Naive B cell (primary cell): ENCODE measurements at regions not wholly inside any gene's neighbourhood (a gene's known extent, or its start where the extent isn't known, plus 50 kb on each side); places are given as distances from the start of the nearest gene placed in this dataset.
"Not testable (repeated sequence)": the region's sequence is repeated elsewhere in the genome, so short reads cannot be mapped to it uniquely, and the experiment has no call there.

Experiments used
- ATAC-seq, 2 donors: fragments of 150-1000 bp; cut with Tn5 transposase; 2 replicates each; pipeline ENCODE4 v1.10.0; 2021; ENCODE audit warnings: low read depth in 2 of 2, mild to moderate bottlenecking in 2 of 2, moderate library complexity in 2 of 2
- DNase-seq: peaks from one replicate; pipeline ENCODE4 v3.0.0; 2022
- H3K27ac Mint-ChIP-seq, 6 donors: one replicate each; pipeline ENCODE4 v1.8.0; 2020 to 2022; ENCODE audit warnings: mild to moderate bottlenecking in 6 of 6, mixed read lengths in 6 of 6, moderate library complexity in 5 of 6, inconsistent platforms in 2 of 6
- H3K27me3 Mint-ChIP-seq, 3 donors: one replicate each; pipeline ENCODE4 v1.8.0; 2021 to 2022; ENCODE audit warnings: mixed read lengths in 3 of 3, mild to moderate bottlenecking in 1 of 3
- H3K36me3 Mint-ChIP-seq, 2 donors: one replicate each; pipeline ENCODE4 v1.8.0; 2020 to 2022; ENCODE audit warnings: mixed read lengths in 2 of 2, inconsistent platforms in 1 of 2, mild to moderate bottlenecking in 1 of 2
- H3K4me1 Mint-ChIP-seq, 3 donors: one replicate each; pipeline ENCODE4 v1.8.0; 2020 to 2022; ENCODE audit warnings: mixed read lengths in 3 of 3, inconsistent platforms in 1 of 3, mild to moderate bottlenecking in 1 of 3, moderate library complexity in 1 of 3
- H3K4me3 Mint-ChIP-seq, 8 donors: one replicate each; pipeline ENCODE4 v1.8.0; 2020 to 2022; ENCODE audit warnings: mild to moderate bottlenecking in 8 of 8, mixed read lengths in 8 of 8, moderate library complexity in 8 of 8, inconsistent platforms in 2 of 8
- H3K9me3 Mint-ChIP-seq, 7 donors: one replicate each; pipeline ENCODE4 v1.8.0; 2020 to 2022; ENCODE audit warnings: mixed read lengths in 7 of 7, mild to moderate bottlenecking in 5 of 7, inconsistent platforms in 2 of 7, moderate library complexity in 1 of 7

GRCh38 chr13:44040818-44041100 lies 161.1 kb downstream of the LACC1 start:
- Mint-ChIP-seq H3K36me3 (no peaks in the 10 kb centered on the region), H3K27ac (no peak overlapping the region), H3K4me1 (no peaks in the 10 kb centered on the region), H3K9me3 (peaks cover 0 to 5% (median 2%) of the 10 kb centered on the region in 7 donors), H3K27me3 (peaks cover 7 to 10% (median 8%) of the 10 kb centered on the region in 3 donors), H3K4me3 (no peak overlapping the region)
- ATAC-seq (no peak), DNase-seq (no peak)

- Mint-ChIP-seq H3K27me3 (peaks cover 12 to 24% (median 17%) of the 10 kb centered on the region in 3 donors), H3K9me3 (no peaks in the 10 kb centered on the region), H3K4me3 (no peak overlapping the region), H3K36me3 (no peaks in the 10 kb centered on the region), H3K4me1 (no peaks in the 10 kb centered on the region), H3K27ac (no peak overlapping the region)
- no peak for ATAC-seq
- no peak for DNase-seq
Measured at GRCh38 chr13:44044547-44045179, 165.0 kb downstream of the LACC1 start.

DNA sequence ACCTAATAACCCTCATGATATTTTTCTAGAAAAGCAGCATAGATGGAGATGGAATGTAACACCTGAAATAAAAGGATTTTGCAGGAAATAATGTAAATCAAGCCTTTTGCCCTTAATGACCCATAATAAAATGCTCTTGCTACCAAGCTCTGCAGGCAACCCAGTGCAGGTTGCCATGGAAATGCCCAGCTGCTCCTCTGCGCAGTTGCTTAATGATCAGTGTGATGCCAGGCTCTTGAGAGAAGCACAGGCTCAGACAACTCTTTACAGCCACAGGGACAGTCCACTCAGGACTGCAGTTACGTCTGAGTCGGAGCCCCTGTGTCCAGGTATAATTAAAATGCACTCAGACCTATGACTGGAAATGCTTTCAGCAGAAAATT lies 165.5 kb downstream of the LACC1 start:
- no peak overlapping the region for H3K4me3 Mint-ChIP-seq

DNA sequence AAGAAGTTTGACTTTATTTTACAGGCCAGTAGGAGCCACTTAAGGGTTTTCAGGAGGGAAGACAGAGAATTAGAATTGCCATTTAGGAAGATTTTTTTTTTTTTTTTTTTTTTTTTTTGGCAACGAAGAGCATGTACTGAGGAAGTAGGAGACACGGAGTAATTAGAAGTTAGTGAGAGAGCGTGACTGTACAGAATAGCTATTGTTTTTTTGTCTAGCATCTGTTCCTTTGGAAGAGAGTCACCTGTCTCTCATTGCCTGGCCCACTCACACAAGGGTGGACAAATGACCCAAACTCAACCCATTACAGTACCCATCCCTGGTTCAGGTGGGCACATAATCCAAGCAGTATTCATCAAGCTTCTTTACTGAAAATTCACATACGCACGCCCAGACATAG lies 166.7 kb downstream of the LACC1 start:
- no peak overlapping the region for H3K27ac Mint-ChIP-seq
- H3K9me3 Mint-ChIP-seq = no peaks in the 10 kb centered on the region
- no peaks in the 10 kb centered on the region for H3K36me3 Mint-ChIP-seq
- ATAC-seq = no peak
- H3K4me3 Mint-ChIP-seq = no peak overlapping the region
- H3K27me3 Mint-ChIP-seq = peaks cover 12 to 24% (median 12%) of the 10 kb centered on the region in 3 donors
- DNase-seq = no peak
- H3K4me1 Mint-ChIP-seq = no peaks in the 10 kb centered on the region

More for the DNA sequence above, 165.5 kb downstream of the LACC1 start:
- H3K27me3 Mint-ChIP-seq = peaks cover 12 to 24% (median 17%) of the 10 kb centered on the region in 3 donors
- H3K9me3 Mint-ChIP-seq = no peaks in the 10 kb centered on the region
- H3K4me1 Mint-ChIP-seq = no peaks in the 10 kb centered on the region
- peak overlapping the region in 1 of 6 donors; percentile 83 for H3K27ac Mint-ChIP-seq
- ATAC-seq (no peak), DNase-seq (no peak)
- H3K36me3 Mint-ChIP-seq = no peaks in the 10 kb centered on the region

GRCh38 chr13:44048326-44048725 lies 168.6 kb downstream of the LACC1 start:
- Mint-ChIP-seq H3K9me3 (no peaks in the 10 kb centered on the region), H3K4me1 (no peaks in the 10 kb centered on the region), H3K27ac (no peak overlapping the region), H3K27me3 (peaks cover 16 to 35% (median 17%) of the 10 kb centered on the region in 3 donors), H3K36me3 (no peaks in the 10 kb centered on the region), H3K4me3 (no peak overlapping the region)
- ATAC-seq (no peak), DNase-seq (no peak)

DNA sequence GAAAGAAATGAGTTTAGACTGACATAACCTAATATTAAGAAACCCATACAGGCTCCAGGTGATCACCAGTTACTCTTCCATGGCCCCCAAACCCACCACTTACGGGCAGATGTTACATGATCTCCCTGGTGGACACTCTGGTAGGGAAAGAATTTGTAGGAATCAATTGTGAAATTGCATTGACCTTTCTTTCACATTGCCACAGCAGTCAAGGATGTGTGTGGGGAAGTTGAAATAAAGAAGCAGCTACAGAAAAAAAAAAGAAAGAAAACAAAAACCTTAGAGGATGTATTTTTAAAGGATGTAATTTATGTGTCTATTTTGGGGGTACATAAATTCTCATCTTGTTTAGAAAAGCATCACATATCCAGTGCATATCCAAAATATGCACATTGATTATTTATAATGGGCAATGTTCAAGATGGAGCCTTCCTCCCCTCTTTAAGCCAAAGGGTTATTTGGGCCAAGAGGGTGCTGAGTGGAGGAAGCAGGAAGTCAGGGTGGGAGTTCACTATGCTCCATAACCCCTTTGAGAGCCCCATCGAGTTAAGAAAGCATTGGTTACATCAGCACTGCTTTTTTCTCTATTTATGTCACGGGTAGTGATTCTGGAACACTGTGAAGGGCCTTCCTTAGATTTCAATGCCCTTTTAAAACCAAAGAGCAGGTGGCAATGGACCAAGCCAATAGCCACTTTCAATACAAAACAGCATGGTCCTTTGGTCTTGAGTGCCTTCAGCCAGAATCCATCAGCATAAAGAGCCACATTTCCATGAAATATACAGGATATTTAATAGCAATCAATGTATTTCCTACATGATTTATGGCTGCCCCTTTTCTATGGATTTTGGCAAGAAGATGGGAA lies 169.6 kb downstream of the LACC1 start:
- Mint-ChIP-seq H3K9me3 (no peaks in the 10 kb centered on the region), H3K27me3 (peaks cover 16 to 38% (median 17%) of the 10 kb centered on the region in 3 donors), H3K36me3 (no peaks in the 10 kb centered on the region), H3K4me3 (no peak overlapping the region), H3K27ac (no peak overlapping the region), H3K4me1 (no peaks in the 10 kb centered on the region)
- DNase-seq = no peak
- no peak for ATAC-seq

- peak; percentile 28 for DNase-seq
- H3K27me3 Mint-ChIP-seq = peaks cover 17 to 43% (median 22%) of the 10 kb centered on the region in 3 donors
- no peak for ATAC-seq
- H3K36me3 Mint-ChIP-seq = no peaks in the 10 kb centered on the region
- no peaks in the 10 kb centered on the region for H3K9me3 Mint-ChIP-seq
- H3K4me3 Mint-ChIP-seq = no peak overlapping the region
- H3K4me1 Mint-ChIP-seq = no peaks in the 10 kb centered on the region
- no peak overlapping the region for H3K27ac Mint-ChIP-seq
Measured at GRCh38 chr13:44050450-44051063, 170.9 kb downstream of the LACC1 start.

DNA sequence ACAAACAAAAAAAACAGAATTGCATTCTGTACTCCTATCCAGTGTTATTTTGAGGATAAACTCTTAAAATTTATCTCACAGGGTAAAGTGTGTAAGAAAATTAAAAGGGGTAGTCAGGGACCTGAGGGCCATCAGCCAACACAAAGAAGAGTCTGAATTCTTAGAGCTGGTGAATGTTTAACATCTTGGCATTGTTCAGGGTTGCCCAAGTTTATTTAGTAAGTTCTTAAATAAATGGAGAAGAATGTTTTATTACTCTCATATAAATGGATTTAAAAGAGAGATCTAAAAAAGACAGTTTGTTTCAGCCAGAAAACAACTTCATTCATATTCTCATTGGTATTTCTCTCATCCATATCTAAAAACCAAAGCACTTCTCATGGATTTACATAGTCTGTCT lies 171.7 kb downstream of the LACC1 start:
- Mint-ChIP-seq H3K27ac (peak overlapping the region in 1 of 6 donors; percentile 31), H3K36me3 (no peaks in the 10 kb centered on the region), H3K9me3 (no peaks in the 10 kb centered on the region), H3K4me1 (peaks cover 0 to 3% (median 0%) of the 10 kb centered on the region in 3 donors), H3K4me3 (no peak overlapping the region), H3K27me3 (peaks cover 11 to 38% (median 23%) of the 10 kb centered on the region in 3 donors)
- ATAC-seq (no peak), DNase-seq (no peak)

GRCh38 chr13:44051918-44052675 lies 172.4 kb downstream of the LACC1 start:
- Mint-ChIP-seq H3K4me1 (peaks cover 0 to 3% (median 0%) of the 10 kb centered on the region in 3 donors), H3K27ac (peak overlapping the region in 1 of 6 donors; percentile 76), H3K27me3 (peaks cover 11 to 31% (median 21%) of the 10 kb centered on the region in 3 donors), H3K4me3 (no peak overlapping the region), H3K9me3 (no peaks in the 10 kb centered on the region), H3K36me3 (no peaks in the 10 kb centered on the region)
- ATAC-seq (no peak), DNase-seq (no peak)

DNA sequence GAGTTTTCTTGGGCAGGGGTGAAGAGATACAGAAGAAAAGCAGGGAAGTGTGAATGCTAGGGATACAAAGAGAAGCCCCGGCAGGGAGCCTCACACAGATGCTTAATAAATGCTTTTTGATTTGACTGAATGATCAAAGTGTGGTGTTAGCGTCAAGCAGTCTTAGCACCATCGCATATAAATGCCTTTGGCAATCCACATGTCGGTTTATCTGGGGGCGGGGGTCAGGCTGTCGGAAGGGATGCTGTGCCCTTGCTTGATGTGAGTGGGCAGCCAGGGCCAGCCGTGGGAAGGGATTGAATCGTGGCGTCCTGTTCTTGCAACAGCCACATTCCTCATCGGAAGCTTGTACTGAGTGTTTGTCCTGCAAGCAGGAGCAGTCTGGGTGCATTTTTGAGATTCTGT lies 173.1 kb downstream of the LACC1 start:
- Mint-ChIP-seq H3K4me1 (peaks cover 0 to 3% (median 0%) of the 10 kb centered on the region in 3 donors), H3K36me3 (no peaks in the 10 kb centered on the region), H3K27me3 (peaks cover 11 to 27% (median 19%) of the 10 kb centered on the region in 3 donors), H3K4me3 (no peak overlapping the region), H3K9me3 (no peaks in the 10 kb centered on the region), H3K27ac (no peak overlapping the region)
- ATAC-seq (no peak), DNase-seq (no peak)

DNA sequence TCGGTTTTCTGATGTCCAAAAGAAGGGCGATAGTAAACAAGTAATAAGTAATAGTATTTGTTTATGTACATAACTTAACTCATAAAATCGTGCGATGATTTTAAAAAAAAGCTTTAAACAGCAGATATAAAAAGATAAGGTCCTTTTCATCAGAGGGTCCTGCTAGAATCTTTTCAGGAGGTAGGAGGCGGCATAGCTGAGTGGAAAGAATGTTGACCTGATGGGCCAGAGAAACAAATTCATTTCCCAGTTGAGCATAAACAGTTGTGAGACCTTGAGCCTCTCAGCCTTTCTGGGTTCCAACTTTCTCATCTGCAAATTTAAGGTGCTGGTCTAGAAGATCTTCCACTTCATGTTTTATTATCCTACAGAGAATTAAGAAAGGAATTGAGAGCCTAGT lies 173.5 kb downstream of the LACC1 start:
- no peak overlapping the region for H3K27ac Mint-ChIP-seq
- peaks cover 0 to 3% (median 0%) of the 10 kb centered on the region in 3 donors for H3K4me1 Mint-ChIP-seq
- H3K9me3 Mint-ChIP-seq = no peaks in the 10 kb centered on the region
- H3K4me3 Mint-ChIP-seq = no peak overlapping the region
- ATAC-seq (no peak), DNase-seq (no peak)
- H3K27me3 Mint-ChIP-seq = peaks cover 11 to 27% (median 19%) of the 10 kb centered on the region in 3 donors
- no peaks in the 10 kb centered on the region for H3K36me3 Mint-ChIP-seq

DNA sequence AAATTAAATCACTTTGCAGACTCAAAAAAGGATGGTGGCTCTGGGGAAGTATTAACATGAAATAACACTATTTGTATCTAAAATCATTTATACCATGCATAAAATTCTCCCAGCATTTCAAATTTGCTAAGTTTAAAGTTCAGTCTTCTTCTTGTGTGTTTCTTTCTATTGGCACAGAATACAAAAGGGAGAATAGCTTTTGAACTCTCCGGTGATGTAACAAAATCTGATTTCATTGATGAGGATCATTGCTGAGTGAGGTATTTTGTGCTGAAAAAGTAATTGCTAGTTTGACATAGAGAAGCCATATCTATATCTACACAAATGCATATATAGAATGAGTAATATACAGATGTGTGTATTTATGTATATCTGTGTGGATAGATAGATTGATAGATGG lies 174.8 kb downstream of the LACC1 start:
- Mint-ChIP-seq H3K4me1 (peaks cover 0 to 3% (median 0%) of the 10 kb centered on the region in 3 donors), H3K9me3 (no peaks in the 10 kb centered on the region), H3K4me3 (no peak overlapping the region), H3K27ac (no peak overlapping the region), H3K27me3 (peaks cover 11 to 27% (median 14%) of the 10 kb centered on the region in 3 donors), H3K36me3 (no peaks in the 10 kb centered on the region)
- DNase-seq (no peak), ATAC-seq (no peak)

DNA sequence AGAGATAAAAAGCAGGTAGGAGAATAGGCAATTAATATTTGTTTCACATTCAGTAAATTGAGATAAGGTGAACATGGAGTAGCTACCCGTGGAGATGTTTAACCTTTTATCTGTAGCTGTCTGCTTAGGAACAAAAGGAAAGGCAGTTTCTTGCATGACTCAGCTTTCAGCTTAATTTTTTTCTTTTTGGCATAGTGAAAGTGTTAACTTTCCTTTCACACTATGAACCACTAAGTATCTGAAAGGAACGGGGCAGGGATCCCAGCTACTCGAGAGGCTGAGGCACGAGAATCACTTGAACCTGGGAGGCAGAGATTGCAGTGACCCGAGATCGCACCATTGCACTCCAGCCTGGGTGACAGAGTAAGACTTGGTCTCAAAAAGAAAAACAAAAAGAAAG lies 176.0 kb downstream of the LACC1 start:
- not testable (repeated sequence) for H3K9me3 Mint-ChIP-seq, H3K36me3 Mint-ChIP-seq, H3K4me3 Mint-ChIP-seq, ATAC-seq, H3K27ac Mint-ChIP-seq, DNase-seq, H3K4me1 Mint-ChIP-seq
- peaks cover 11 to 35% (median 14%) of the 10 kb centered on the region in 3 donors for H3K27me3 Mint-ChIP-seq
